Fibroblast of upper back skin (primary cell): ENCODE measurements at regions not wholly inside any gene's neighbourhood (a gene's known extent, or its start where the extent isn't known, plus 50 kb on each side); places are given as distances from the start of the nearest gene placed in this dataset.
"Not testable (repeated sequence)": the region's sequence is repeated elsewhere in the genome, so short reads cannot be mapped to it uniquely, and the experiment has no call there.

Source experiments
- DNase-seq: peaks from one replicate; pipeline ENCODE4 v3.0.0-alpha.2; 2013

GRCh38 chr16:15307184-15307583, 70.9 kb downstream of the NPIPA5 start:
- not testable (repeated sequence) for DNase-seq

- peak; percentile 69 for DNase-seq
Measured at GRCh38 chr16:15305889-15306288, 72.2 kb downstream of the NPIPA5 start.

GRCh38 chr16:15303667-15304324, 74.3 kb downstream of the NPIPA5 start:
- not testable (repeated sequence) for DNase-seq

- not testable (repeated sequence) for DNase-seq
Measured at GRCh38 chr16:15297104-15297503, 81.0 kb downstream of the NPIPA5 start.

GRCh38 chr16:15274796-15275195, 103.3 kb downstream of the NPIPA5 start:
- not testable (repeated sequence) for DNase-seq

GRCh38 chr16:15273964-15274363, 104.1 kb downstream of the NPIPA5 start:
- not testable (repeated sequence) for DNase-seq

GRCh38 chr16:15266941-15267340, 111.2 kb downstream of the NPIPA5 start:
- not testable (repeated sequence) for DNase-seq

GRCh38 chr16:15262212-15262611, 115.9 kb downstream of the NPIPA5 start:
- not testable (repeated sequence) for DNase-seq

- not testable (repeated sequence) for DNase-seq
Measured at GRCh38 chr16:15247971-15248370, 130.1 kb downstream of the NPIPA5 start.

GRCh38 chr16:15236674-15237323, 141.3 kb downstream of the NPIPA5 start:
- not testable (repeated sequence) for DNase-seq

GRCh38 chr16:15235140-15235539, 141.1 kb upstream of the RRN3 start:
- DNase-seq = not testable (repeated sequence)

GRCh38 chr16:15234702-15235101, 140.6 kb upstream of the RRN3 start:
- not testable (repeated sequence) for DNase-seq

- DNase-seq = not testable (repeated sequence)
Measured at GRCh38 chr16:15230432-15230831, 136.4 kb upstream of the RRN3 start.

GRCh38 chr16:15229661-15230060, 135.6 kb upstream of the RRN3 start:
- DNase-seq = not testable (repeated sequence)

GRCh38 chr16:15224651-15225050, 130.6 kb upstream of the RRN3 start:
- not testable (repeated sequence) for DNase-seq

- DNase-seq = not testable (repeated sequence)
Measured at GRCh38 chr16:15223398-15223797, 129.3 kb upstream of the RRN3 start.

GRCh38 chr16:15219679-15220615, 125.9 kb upstream of the RRN3 start:
- DNase-seq = peak; percentile 3

- DNase-seq = not testable (repeated sequence)
Measured at GRCh38 chr16:15218856-15219500, 124.9 kb upstream of the RRN3 start.

- not testable (repeated sequence) for DNase-seq
Measured at GRCh38 chr16:15207202-15207981, 113.3 kb upstream of the RRN3 start.

- not testable (repeated sequence) for DNase-seq
Measured at GRCh38 chr16:15206439-15206838, 112.4 kb upstream of the RRN3 start.

GRCh38 chr16:15205939-15206338, 111.9 kb upstream of the RRN3 start:
- DNase-seq = not testable (repeated sequence)

GRCh38 chr16:15204571-15204970, 110.5 kb upstream of the RRN3 start:
- not testable (repeated sequence) for DNase-seq
